Fibroblast of pulmonary artery (primary cell): ENCODE measurements at regions not wholly inside any gene's neighbourhood (a gene's known extent, or its start where the extent isn't known, plus 50 kb on each side); places are given as distances from the start of the nearest gene placed in this dataset.
A peak's percentile ranks its signal among the peaks of the same experiment; 100 is the strongest.

Experiments used
- DNase-seq: peaks from one replicate; pipeline ENCODE4 v3.0.0-alpha.2; 2010; ENCODE audit warnings: low read depth
- H3K4me3 ChIP-seq: replicated peaks from 2 replicates; pipeline ENCODE4 v1.5.1; 2011; ENCODE audit warnings: low read depth, mild to moderate bottlenecking, control low read depth, low read length, moderate library complexity
- CTCF ChIP-seq: IDR thresholded peaks from 2 replicates; pipeline ENCODE4 v1.5.1; 2011; ENCODE audit warnings: mild to moderate bottlenecking, control low read depth, low read length, inconsistent platforms; ENCODE audit errors: missing control alignments

GRCh38 chr10:63758080-63758479 is 236.9 kb downstream of the REEP3 start:
- no peak overlapping the region for H3K4me3 ChIP-seq
- DNase-seq, result peak; percentile 57
- TF ChIP-seq CTCF, result no peak

- no peak for DNase-seq
- TF ChIP-seq CTCF, result no peak
- no peak overlapping the region for H3K4me3 ChIP-seq
These were observed 238.1 kb downstream of the REEP3 start for GRCh38 chr10:63759335-63759734.

GRCh38 chr10:63760034-63760707 is 239.0 kb downstream of the REEP3 start:
- no peak for TF ChIP-seq CTCF
- DNase-seq, result no peak
- no peak overlapping the region for H3K4me3 ChIP-seq

- H3K4me3 ChIP-seq, result no peak overlapping the region
- no peak for TF ChIP-seq CTCF
- no peak for DNase-seq
These were observed 239.5 kb downstream of the REEP3 start for GRCh38 chr10:63760708-63761047.

GRCh38 chr10:63761243-63761642 is 240.0 kb downstream of the REEP3 start:
- TF ChIP-seq CTCF, result no peak
- no peak for DNase-seq
- H3K4me3 ChIP-seq, result no peak overlapping the region

- DNase-seq, result no peak
- H3K4me3 ChIP-seq, result no peak overlapping the region
- TF ChIP-seq CTCF, result no peak
These were observed 242.5 kb downstream of the REEP3 start for GRCh38 chr10:63763744-63764143.

GRCh38 chr10:63765126-63765525 is 243.9 kb downstream of the REEP3 start:
- DNase-seq, result no peak
- H3K4me3 ChIP-seq, result no peak overlapping the region
- no peak for TF ChIP-seq CTCF
